Mesenchymal stem cell (in vitro differentiated cells and primary cell): ENCODE measurements at regions not wholly inside any gene's neighbourhood (a gene's known extent, or its start where the extent isn't known, plus 50 kb on each side); places are given as distances from the start of the nearest gene placed in this dataset.

ENCODE experiments used
- DNase-seq: peaks from one replicate; pipeline ENCODE4 v3.0.0-alpha.2; 2013
- H2AFZ ChIP-seq: one replicate; pipeline ENCODE4 v1.6.1; 2013; ENCODE audit warnings: low read depth, mild to moderate bottlenecking, control low read depth, inconsistent platforms, low read length, moderate library complexity
- H2AK5ac ChIP-seq: 2 replicates; pipeline ENCODE4 v1.6.1; 2013; ENCODE audit warnings: low read length, moderate library complexity, mild to moderate bottlenecking, inconsistent platforms; ENCODE audit not compliant: severe bottlenecking
- H2BK120ac ChIP-seq: one replicate; pipeline ENCODE4 v1.6.1; 2013; ENCODE audit warnings: low read depth, mild to moderate bottlenecking, inconsistent platforms, low read length, moderate library complexity
- H2BK12ac ChIP-seq, 2 experiments: one replicate each; pipeline ENCODE4 v1.6.1; 2013; ENCODE audit warnings: inconsistent platforms in 2 of 2, low read length in 2 of 2, mild to moderate bottlenecking in 2 of 2, moderate library complexity in 2 of 2, control low read depth in 1 of 2
- H2BK15ac ChIP-seq: one replicate; pipeline ENCODE4 v1.6.1; 2013; ENCODE audit warnings: mild to moderate bottlenecking, low read depth, inconsistent platforms; ENCODE audit not compliant: poor library complexity, severe bottlenecking
- H2BK5ac ChIP-seq: 2 replicates; pipeline ENCODE4 v1.6.1; 2013; ENCODE audit warnings: low read depth, mild to moderate bottlenecking, low read length, control low read depth, inconsistent platforms; ENCODE audit not compliant: poor library complexity, severe bottlenecking
- H3K14ac ChIP-seq, 2 experiments: one replicate each; pipeline ENCODE4 v1.6.1; 2013; ENCODE audit warnings: inconsistent platforms in 2 of 2, low read length in 2 of 2, control low read depth in 1 of 2, mild to moderate bottlenecking in 1 of 2, moderate library complexity in 1 of 2
- H3K18ac ChIP-seq, 2 experiments: one replicate each; pipeline ENCODE4 v1.6.1; 2013; ENCODE audit warnings: inconsistent platforms in 2 of 2, low read length in 2 of 2, control low read depth in 1 of 2, low read depth in 1 of 2, mild to moderate bottlenecking in 1 of 2
- H3K23ac ChIP-seq, 2 experiments: one replicate each; pipeline ENCODE4 v1.6.1; 2013; ENCODE audit warnings: inconsistent platforms in 2 of 2, low read length in 2 of 2, mild to moderate bottlenecking in 2 of 2, moderate library complexity in 2 of 2, control low read depth in 1 of 2
- H3K27ac ChIP-seq: 2 replicates; pipeline ENCODE4 v1.5.1; 2013; ENCODE audit warnings: mild to moderate bottlenecking, moderate library complexity, low read length, control low read depth, inconsistent platforms; ENCODE audit not compliant: poor library complexity, severe bottlenecking
- H3K27me3 ChIP-seq, 2 experiments: 2 replicates each; pipeline versions ENCODE4 v1.6.1 to v1.7.0; 2013; ENCODE audit warnings: low read length in 2 of 2, mild to moderate bottlenecking in 2 of 2, moderate library complexity in 2 of 2, control low read depth in 1 of 2, inconsistent platforms in 1 of 2; ENCODE audit not compliant: control insufficient read depth in 1 of 2, insufficient read depth in 1 of 2
- H3K36me3 ChIP-seq, 2 experiments: 2 replicates each; pipeline versions ENCODE4 v1.6.1 to v1.7.0; 2013; ENCODE audit warnings: low read length in 2 of 2, control low read depth in 1 of 2, inconsistent platforms in 1 of 2, low read depth in 1 of 2, mild to moderate bottlenecking in 1 of 2; ENCODE audit not compliant: insufficient read depth in 2 of 2, control insufficient read depth in 1 of 2
- H3K4ac ChIP-seq, 2 experiments: one replicate each; pipeline ENCODE4 v1.6.1; 2013; ENCODE audit warnings: inconsistent platforms in 2 of 2, low read length in 2 of 2, mild to moderate bottlenecking in 2 of 2, moderate library complexity in 2 of 2, control low read depth in 1 of 2, low read depth in 1 of 2
- H3K4me1 ChIP-seq: 2 replicates; pipeline ENCODE4 v1.6.1; 2013; ENCODE audit warnings: low read depth, low read length, control low read depth; ENCODE audit not compliant: control insufficient read depth, insufficient read depth
- H3K4me2 ChIP-seq: 2 replicates; pipeline ENCODE4 v1.6.1; 2013; ENCODE audit warnings: low read length, mild to moderate bottlenecking, inconsistent platforms; ENCODE audit not compliant: poor library complexity, severe bottlenecking
- H3K4me3 ChIP-seq, 2 experiments: 2 replicates each; pipeline versions ENCODE4 v1.5.1 to v1.7.0; 2013; ENCODE audit warnings: low read length in 2 of 2, mild to moderate bottlenecking in 2 of 2, control low read depth in 1 of 2, low read depth in 1 of 2; ENCODE audit not compliant: insufficient read depth in 1 of 2
- H3K79me1 ChIP-seq: replicated peaks from 2 replicates; pipeline ENCODE4 v1.6.1; 2013; ENCODE audit warnings: mild to moderate bottlenecking, control low read depth, low read length, inconsistent platforms; ENCODE audit not compliant: poor library complexity, severe bottlenecking
- H3K9ac ChIP-seq: 2 replicates; pipeline ENCODE4 v1.7.0; 2013; ENCODE audit warnings: mild to moderate bottlenecking, low read length, moderate library complexity
- H3K9me3 ChIP-seq: 2 replicates; pipeline ENCODE4 v1.7.0; 2013; ENCODE audit warnings: mild to moderate bottlenecking, low read length; ENCODE audit not compliant: control insufficient read depth
- H4K8ac ChIP-seq: one replicate; pipeline ENCODE4 v1.6.1; 2013; ENCODE audit warnings: inconsistent platforms, mild to moderate bottlenecking, low read length, moderate library complexity
- H4K91ac ChIP-seq: one replicate; pipeline ENCODE4 v1.6.1; 2013; ENCODE audit warnings: mild to moderate bottlenecking, low read length, inconsistent platforms
- WGBS: methylation state at CpG from one replicate; pipeline ENCODE4 v1.1.7; 2013; ENCODE audit warnings: mixed read lengths; 5-methylcytosine and 5-hydroxymethylcytosine counted together

- Histone ChIP-seq H3K4me3 (no peak overlapping the region), H3K36me3 (no peaks in the 10 kb centered on the region), H3K4ac (no peak overlapping the region), H3K23ac (no peak overlapping the region), H2BK120ac (no peak overlapping the region), H2AK5ac (no peak overlapping the region), H3K14ac (no peak overlapping the region), H3K79me1 (no peaks in the 10 kb centered on the region), H3K4me2 (no peak overlapping the region), H3K9me3 (peaks cover 28% of the 10 kb centered on the region), H3K4me1 (no peaks in the 10 kb centered on the region), H3K18ac (no peak overlapping the region), H2AFZ (no peak overlapping the region), H3K9ac (no peak overlapping the region), H4K8ac (no peak overlapping the region), H2BK12ac (no peak overlapping the region), H2BK5ac (no peak overlapping the region), H4K91ac (no peak overlapping the region), H2BK15ac (no peak overlapping the region), H3K27me3 (no peaks in the 10 kb centered on the region), H3K27ac (no peak overlapping the region)
- no CpG with 5 or more reads among the region's 2 CpGs for WGBS
- DNase-seq = no peak
Observed at GRCh38 chr7:145394126-145394525, 558.3 kb upstream of the TPK1 start.

DNA sequence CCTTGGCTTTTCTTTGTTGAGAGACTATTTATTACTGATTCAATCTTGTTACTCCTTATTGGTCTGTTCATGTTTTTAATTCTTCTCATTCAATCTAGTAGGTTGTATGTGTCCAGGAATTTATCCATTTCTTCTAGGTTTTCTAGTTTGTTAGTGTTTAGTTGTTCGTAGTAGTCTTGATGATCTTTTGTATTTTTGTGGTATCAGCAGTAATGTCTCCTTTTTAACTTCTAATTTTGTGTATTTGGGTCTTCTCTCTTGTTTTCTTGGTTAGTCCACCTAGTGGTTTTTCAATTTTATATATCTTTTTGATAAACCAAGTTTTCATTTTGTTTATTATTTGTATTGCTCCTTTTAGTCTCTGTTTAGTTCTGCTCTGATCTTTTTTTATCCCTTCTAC is 546.9 kb upstream of the TPK1 start:
- Histone ChIP-seq H3K4me1 (no peaks in the 10 kb centered on the region), H2BK15ac (no peak overlapping the region), H3K4ac (no peak overlapping the region), H2AFZ (no peak overlapping the region), H3K23ac (no peak overlapping the region), H2AK5ac (no peak overlapping the region), H2BK120ac (no peak overlapping the region), H3K4me2 (no peak overlapping the region), H3K14ac (no peak overlapping the region), H3K27ac (no peak overlapping the region), H3K18ac (no peak overlapping the region), H4K91ac (no peak overlapping the region), H3K9me3 (peaks cover 62% of the 10 kb centered on the region), H4K8ac (no peak overlapping the region), H2BK12ac (no peak overlapping the region), H3K79me1 (no peaks in the 10 kb centered on the region), H3K9ac (no peak overlapping the region), H3K4me3 (no peak overlapping the region), H3K36me3 (no peaks in the 10 kb centered on the region), H3K27me3 (no peaks in the 10 kb centered on the region), H2BK5ac (no peak overlapping the region)
- no peak for DNase-seq
- WGBS = 62% methylated on average over 1 of the region's 1 CpG

DNA sequence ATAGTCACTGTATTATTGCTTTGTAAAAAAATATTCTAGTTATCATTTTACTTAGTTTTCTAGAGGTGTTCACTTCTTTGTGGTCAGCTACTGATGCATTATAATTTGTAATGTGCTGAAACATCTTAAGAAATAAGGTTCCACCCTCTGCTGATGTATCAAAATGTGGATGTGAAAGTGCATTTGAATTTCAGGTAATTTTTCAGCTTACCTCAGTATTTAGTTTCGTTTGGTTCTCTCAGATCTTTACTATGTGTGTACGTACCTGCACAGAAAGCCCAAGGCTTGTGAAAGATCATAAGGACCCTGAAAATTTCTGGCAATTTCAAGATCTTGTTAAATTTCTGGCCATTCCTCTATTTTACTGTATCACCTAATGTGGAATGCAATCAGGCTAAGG is 542.3 kb upstream of the TPK1 start:
- Histone ChIP-seq H3K14ac (no peak overlapping the region), H3K4me1 (no peaks in the 10 kb centered on the region), H2AK5ac (no peak overlapping the region), H2BK120ac (no peak overlapping the region), H3K9me3 (peaks cover 41% of the 10 kb centered on the region), H2BK15ac (no peak overlapping the region), H3K4me2 (no peak overlapping the region), H3K9ac (no peak overlapping the region), H3K27me3 (no peaks in the 10 kb centered on the region), H2BK5ac (no peak overlapping the region), H2AFZ (no peak overlapping the region), H3K18ac (no peak overlapping the region), H4K8ac (no peak overlapping the region), H3K23ac (no peak overlapping the region), H2BK12ac (no peak overlapping the region), H3K27ac (no peak overlapping the region), H3K36me3 (no peaks in the 10 kb centered on the region), H3K4ac (no peak overlapping the region), H4K91ac (no peak overlapping the region), H3K4me3 (no peak overlapping the region), H3K79me1 (no peaks in the 10 kb centered on the region)
- no peak for DNase-seq
- 55% methylated on average over 2 of the region's 2 CpGs for WGBS

DNA sequence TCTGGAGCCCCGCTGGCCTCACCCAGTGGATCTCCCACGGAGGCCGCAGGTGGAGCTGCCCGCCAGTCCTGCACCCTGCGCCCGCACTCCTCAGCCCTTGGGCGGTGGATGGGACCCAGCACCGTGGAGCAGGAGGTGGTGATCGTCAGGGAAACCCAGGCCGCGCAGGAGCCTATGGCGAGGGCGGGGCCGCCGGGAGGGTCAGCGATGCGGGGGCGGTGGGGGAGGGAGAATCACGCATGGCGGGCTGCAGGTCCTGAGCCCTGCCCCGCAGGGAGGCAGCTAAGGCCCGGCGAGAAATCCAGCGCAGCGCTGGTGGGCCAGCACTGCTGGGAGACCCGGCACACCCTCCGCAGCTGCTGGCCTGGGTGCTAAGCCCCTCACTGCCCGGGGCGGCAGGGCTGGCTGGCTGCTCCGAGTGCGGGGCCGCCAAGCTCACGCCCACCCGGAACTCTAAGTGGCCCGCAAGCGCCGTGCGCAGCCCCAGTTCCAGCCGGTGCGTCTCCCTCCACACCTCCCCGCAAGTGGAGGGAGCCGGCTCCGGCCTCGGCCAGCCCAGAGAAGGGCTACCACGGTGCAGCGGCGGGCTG is 524.8 kb upstream of the TPK1 start:
- Histone ChIP-seq H2BK12ac (no peak overlapping the region), H3K23ac (no peak overlapping the region), H3K4me2 (no peak overlapping the region), H3K9ac (no peak overlapping the region), H2AFZ (no peak overlapping the region), H2BK15ac (no peak overlapping the region), H4K91ac (no peak overlapping the region), H2AK5ac (no peak overlapping the region), H4K8ac (no peak overlapping the region), H3K79me1 (no peaks in the 10 kb centered on the region), H3K18ac (no peak overlapping the region), H3K4me3 (no peak overlapping the region), H3K14ac (no peak overlapping the region), H3K27me3 (no peaks in the 10 kb centered on the region), H3K36me3 (no peaks in the 10 kb centered on the region), H2BK120ac (no peak overlapping the region), H2BK5ac (no peak overlapping the region), H3K4ac (no peak overlapping the region), H3K27ac (no peak overlapping the region), H3K9me3 (peaks cover 6% of the 10 kb centered on the region), H3K4me1 (no peaks in the 10 kb centered on the region)
- 96% methylated on average over 46 of the region's 47 CpGs for WGBS
- DNase-seq = no peak
